Right cardiac atrium (tissue), 5 donors: ENCODE measurements at regions not wholly inside any gene's neighbourhood (a gene's known extent, or its start where the extent isn't known, plus 50 kb on each side); places are given as distances from the start of the nearest gene placed in this dataset.

Source experiments
- ATAC-seq, 2 donors: fragments of 200-7000 bp; cut with Tn5 transposase; one replicate each; pipeline versions ENCODE4 v1.8.0 to v1.9.1; 2020; ENCODE audit warnings: moderate library complexity in 2 of 2, mild to moderate bottlenecking in 1 of 2
- DNase-seq, 3 donors: peaks; one replicate each; pipeline ENCODE4 v3.0.0-alpha.2; 2020
- H3K27ac ChIP-seq: one replicate; pipeline ENCODE4 v1.5.1; 2013; ENCODE audit warnings: mild to moderate bottlenecking, low read length, control low read depth, moderate library complexity
- H3K27me3 ChIP-seq: one replicate; pipeline ENCODE4 v1.6.1; 2013; ENCODE audit not compliant: control insufficient read depth, insufficient read depth
- H3K4me1 ChIP-seq: one replicate; pipeline ENCODE4 v1.6.1; 2013; ENCODE audit warnings: low read length; ENCODE audit not compliant: control insufficient read depth, insufficient read depth
- H3K4me3 ChIP-seq: one replicate; pipeline ENCODE4 v1.5.1; 2013; ENCODE audit warnings: low read length, control low read depth
- H3K9me3 ChIP-seq: one replicate; pipeline ENCODE4 v1.6.1; 2013; ENCODE audit warnings: low read length; ENCODE audit not compliant: control insufficient read depth
- WGBS: extraction: QIAGEN DNeasy Blood & Tissue Kit; methylation state at CpG from one replicate; pipeline ENCODE4 v1.1.7; 2013; 5-methylcytosine and 5-hydroxymethylcytosine counted together
- intact Hi-C, 4 donors: fragments of 100-400 bp; cut with DNase I; formaldehyde crosslinking; loops; one replicate each; pipeline versions ENCODE4 v1.11.0 to v1.14.0; 2022 to 2023
- donor health status: healthy with polysubstance abuse.
- donor health status: DM: no; HTN: yes; CAD: no.
- donor health status: DM: no; HTN: no; CAD: no.
- donor health status: DM: no; HTN: yes; CAD: no; lungs with severe emphysema.
- donor health status: DM: yes; HTN: yes; CAD: no.

DNA sequence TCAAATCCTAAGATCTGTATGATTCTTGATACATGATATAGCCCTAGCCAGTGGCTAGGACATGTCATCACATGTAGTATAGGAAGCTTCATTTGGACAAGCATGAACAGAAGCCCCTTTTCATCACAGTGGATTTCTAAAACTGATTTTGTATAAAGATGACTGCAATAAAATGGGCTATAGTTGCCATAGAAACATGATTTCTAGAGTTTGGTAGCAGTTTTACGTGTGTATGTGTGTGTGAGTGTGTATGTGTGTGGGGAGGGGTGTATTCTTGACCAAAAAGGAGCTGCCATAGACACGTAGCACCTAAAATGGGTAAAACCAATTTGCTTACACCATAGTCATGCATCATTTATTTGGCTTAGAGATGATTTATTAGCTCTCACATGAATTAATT is 200.5 kb upstream of the CNR1 start:
- Histone ChIP-seq H3K9me3 (no peaks in the 10 kb centered on the region), H3K4me3 (no peak overlapping the region), H3K4me1 (no peaks in the 10 kb centered on the region), H3K27ac (no peak overlapping the region), H3K27me3 (no peaks in the 10 kb centered on the region)
- DNase-seq: no peak
- intact Hi-C loops: no loop called here
- no peak for ATAC-seq
- 81% methylated on average over 2 of the region's 2 CpGs for WGBS

GRCh38 chr6:88365656-88366055 is 199.5 kb upstream of the CNR1 start:
- DNase-seq (no peak), ATAC-seq (no peak)
- Histone ChIP-seq H3K9me3 (no peaks in the 10 kb centered on the region), H3K27me3 (no peaks in the 10 kb centered on the region), H3K4me1 (no peaks in the 10 kb centered on the region), H3K27ac (no peak overlapping the region), H3K4me3 (no peak overlapping the region)
- WGBS: 77% methylated on average over 2 of the region's 2 CpGs
- intact Hi-C loops: no loop called here

DNA sequence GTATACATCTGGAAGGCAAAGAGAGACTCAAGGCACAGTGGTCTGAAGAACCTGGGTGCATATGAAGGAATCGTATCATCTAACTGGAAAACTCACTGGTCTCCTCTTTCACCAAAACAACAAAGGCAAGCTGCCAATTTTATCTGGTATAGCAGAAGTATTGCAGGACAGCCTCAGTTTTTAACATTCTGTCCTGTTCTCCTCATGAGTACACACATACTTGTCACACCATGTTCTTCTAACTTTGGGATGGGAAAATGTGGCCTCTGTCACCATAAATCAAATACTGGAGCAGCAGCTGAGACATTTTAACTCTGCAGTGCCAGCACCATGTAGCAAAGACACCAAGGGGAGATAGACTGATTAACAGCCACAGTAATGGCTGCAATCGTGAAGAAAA is 199.1 kb upstream of the CNR1 start:
- 74% methylated on average over 2 of the region's 2 CpGs for WGBS
- no peak for ATAC-seq
- no peak overlapping the region for H3K27ac ChIP-seq

GRCh38 chr6:88361754-88362153 is 195.6 kb upstream of the CNR1 start:
- DNase-seq: no peak
- no peaks in the 10 kb centered on the region for H3K9me3 ChIP-seq
- 91% methylated on average over 4 of the region's 4 CpGs for WGBS
- H3K27ac ChIP-seq: no peak overlapping the region
- H3K4me1 ChIP-seq: no peaks in the 10 kb centered on the region
- H3K27me3 ChIP-seq: no peaks in the 10 kb centered on the region
- no peak for ATAC-seq
- intact Hi-C loops: no loop called here
- no peak overlapping the region for H3K4me3 ChIP-seq

More for the DNA sequence above, 199.1 kb upstream of the CNR1 start:
- no peak overlapping the region for H3K4me3 ChIP-seq
- no peak for DNase-seq
- H3K4me1 ChIP-seq: no peaks in the 10 kb centered on the region
- intact Hi-C loops: no loop called here
- H3K27me3 ChIP-seq: no peaks in the 10 kb centered on the region
- no peaks in the 10 kb centered on the region for H3K9me3 ChIP-seq

- H3K27me3 ChIP-seq: no peaks in the 10 kb centered on the region
- ATAC-seq: no peak
Measured at GRCh38 chr6:88361298-88361697, 195.2 kb upstream of the CNR1 start.

GRCh38 chr6:88360203-88360797 is 194.2 kb upstream of the CNR1 start:
- DNase-seq (no peak), ATAC-seq (no peak)
- intact Hi-C loops: no loop called here
- Histone ChIP-seq H3K9me3 (no peaks in the 10 kb centered on the region), H3K4me1 (no peaks in the 10 kb centered on the region), H3K27ac (no peak overlapping the region), H3K27me3 (no peaks in the 10 kb centered on the region), H3K4me3 (no peak overlapping the region)
- 33% methylated on average over 1 of the region's 1 CpG for WGBS

More at GRCh38 chr6:88361298-88361697, 195.2 kb upstream of the CNR1 start:
- Histone ChIP-seq H3K9me3 (no peaks in the 10 kb centered on the region), H3K27ac (no peak overlapping the region), H3K4me3 (no peak overlapping the region), H3K4me1 (no peaks in the 10 kb centered on the region)
- intact Hi-C loops: no loop called here
- WGBS: 70% methylated on average over 3 of the region's 3 CpGs
- no peak for DNase-seq

GRCh38 chr6:88359530-88360202 is 193.5 kb upstream of the CNR1 start:
- H3K27me3 ChIP-seq: no peaks in the 10 kb centered on the region
- H3K4me3 ChIP-seq: no peak overlapping the region
- intact Hi-C loops: no loop called here
- no peaks in the 10 kb centered on the region for H3K9me3 ChIP-seq
- ATAC-seq: no peak
- no peak overlapping the region for H3K27ac ChIP-seq
- no peak for DNase-seq
- WGBS: 63% methylated on average over 3 of the region's 3 CpGs
- H3K4me1 ChIP-seq: no peaks in the 10 kb centered on the region

DNA sequence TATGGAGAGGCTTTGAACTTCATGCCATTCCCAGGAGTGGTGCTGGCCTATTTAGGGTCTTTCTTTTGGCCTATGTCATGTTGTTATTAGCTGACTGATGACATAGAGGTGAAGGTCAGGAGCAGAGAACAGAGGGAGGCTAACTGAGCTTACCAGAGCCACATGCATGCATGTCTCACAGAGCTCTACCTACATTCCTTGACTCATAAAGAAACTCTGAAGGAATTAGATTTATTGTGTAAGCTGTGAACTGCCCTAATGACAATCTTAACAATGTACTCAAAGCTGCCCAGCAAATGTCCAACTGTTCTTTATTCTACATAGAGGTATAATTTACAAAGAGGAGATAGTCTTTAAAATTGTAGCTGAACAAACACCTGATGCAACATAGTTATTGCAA is 192.7 kb upstream of the CNR1 start:
- Histone ChIP-seq H3K27me3 (no peaks in the 10 kb centered on the region), H3K9me3 (no peaks in the 10 kb centered on the region), H3K4me1 (no peaks in the 10 kb centered on the region), H3K27ac (no peak overlapping the region), H3K4me3 (no peak overlapping the region)
- ATAC-seq (no peak), DNase-seq (no peak)
- intact Hi-C loops: no loop called here

DNA sequence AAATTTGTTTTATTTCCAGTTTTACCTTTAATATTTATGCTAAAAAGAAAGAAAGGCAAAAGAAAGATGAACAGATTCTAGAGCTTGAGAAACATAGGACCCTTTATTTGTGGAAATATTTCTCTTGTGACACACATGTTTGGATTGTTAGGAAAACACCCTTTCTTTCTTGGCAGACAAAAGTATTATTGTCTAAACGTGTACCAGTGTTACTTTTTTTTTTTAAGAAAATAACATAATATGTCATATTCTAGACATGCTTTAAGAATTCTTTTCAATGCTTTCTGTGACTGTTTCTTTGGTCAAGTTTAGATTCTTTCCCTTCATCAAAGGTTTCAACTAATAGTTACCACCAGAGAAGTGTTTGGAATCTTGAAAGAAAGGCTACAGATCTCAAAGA is 183.4 kb upstream of the CNR1 start:
- ATAC-seq: no peak
- Histone ChIP-seq H3K4me3 (no peak overlapping the region), H3K4me1 (no peaks in the 10 kb centered on the region), H3K27ac (no peak overlapping the region), H3K27me3 (no peaks in the 10 kb centered on the region), H3K9me3 (no peaks in the 10 kb centered on the region)
- no peak for DNase-seq
- 26% methylated on average over 1 of the region's 1 CpG for WGBS
- intact Hi-C loops: no loop called here

- no peak overlapping the region for H3K27ac ChIP-seq
- no peaks in the 10 kb centered on the region for H3K27me3 ChIP-seq
- H3K9me3 ChIP-seq: no peaks in the 10 kb centered on the region
- 76% methylated on average over 3 of the region's 3 CpGs for WGBS
- no peak for DNase-seq
- no peaks in the 10 kb centered on the region for H3K4me1 ChIP-seq
- ATAC-seq: no peak
- no peak overlapping the region for H3K4me3 ChIP-seq
- intact Hi-C loops: no loop called here
Measured at GRCh38 chr6:88342336-88342735, 176.2 kb upstream of the CNR1 start.

- intact Hi-C loops: no loop called here
- Histone ChIP-seq H3K9me3 (no peaks in the 10 kb centered on the region), H3K4me1 (no peaks in the 10 kb centered on the region), H3K27ac (no peak overlapping the region), H3K4me3 (no peak overlapping the region), H3K27me3 (no peaks in the 10 kb centered on the region)
- no peak for DNase-seq
- WGBS: 61% methylated on average over 2 of the region's 2 CpGs
- ATAC-seq: no peak
Measured at GRCh38 chr6:88339761-88340160, 173.6 kb upstream of the CNR1 start.

DNA sequence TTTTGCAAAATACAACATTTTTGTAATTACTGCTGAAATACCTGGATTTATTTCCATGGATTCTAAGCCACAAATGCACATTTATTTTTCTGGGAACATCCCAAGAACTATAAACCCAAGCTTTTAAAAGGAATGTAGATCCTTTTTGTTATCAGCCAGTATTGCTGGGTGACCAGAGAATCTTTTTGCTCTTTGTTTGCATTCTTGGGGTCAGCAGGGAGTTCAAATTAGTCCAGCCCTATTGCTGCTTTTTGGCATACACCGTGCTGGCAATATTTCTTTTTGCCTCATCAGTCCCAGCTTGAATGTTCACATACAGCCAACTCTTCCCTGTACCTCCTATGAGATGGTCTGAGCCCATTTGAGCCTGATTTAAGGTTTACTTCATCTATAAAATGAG is 155.2 kb upstream of the CNR1 start:
- no peak overlapping the region for H3K4me3 ChIP-seq
- 55% methylated on average over 1 of the region's 1 CpG for WGBS
- no peak for DNase-seq
- intact Hi-C loops: no loop called here
- no peaks in the 10 kb centered on the region for H3K9me3 ChIP-seq
- ATAC-seq: no peak
- H3K4me1 ChIP-seq: no peaks in the 10 kb centered on the region
- no peaks in the 10 kb centered on the region for H3K27me3 ChIP-seq
- H3K27ac ChIP-seq: no peak overlapping the region
